Neural progenitor cell (in vitro differentiated cells): ENCODE measurements at regions not wholly inside any gene's neighbourhood (a gene's known extent, or its start where the extent isn't known, plus 50 kb on each side); places are given as distances from the start of the nearest gene placed in this dataset.

Experiments
- DNase-seq: peaks from one replicate; pipeline ENCODE4 v3.0.0-alpha.2; 2016; ENCODE audit warnings: low spot score
- H2AFZ ChIP-seq: fragments of 200-600 bp; sonication (generic); replicated peaks from 2 replicates; pipeline ENCODE4 v1.6.1; 2016; ENCODE audit warnings: antibody characterized with exemption
- H3F3A ChIP-seq: fragments of 200-600 bp; sonication (generic); 2 replicates; pipeline ENCODE4 v1.6.1; 2016; ENCODE audit warnings: antibody characterized with exemption, low read depth
- H3K27ac ChIP-seq: fragments of 200-600 bp; sonication (generic); 2 replicates; pipeline ENCODE4 v1.5.1; 2016; ENCODE audit warnings: mild to moderate bottlenecking
- H3K27me3 ChIP-seq: fragments of 200-600 bp; sonication (generic); 2 replicates; pipeline ENCODE4 v1.6.1; 2016; ENCODE audit warnings: mild to moderate bottlenecking, moderate library complexity
- H3K36me3 ChIP-seq: fragments of 200-600 bp; sonication (generic); 2 replicates; pipeline ENCODE4 v1.5.1; 2016
- H3K4me1 ChIP-seq: fragments of 200-600 bp; sonication (generic); 2 replicates; pipeline ENCODE4 v1.6.1; 2016; ENCODE audit warnings: mixed run types
- H3K4me2 ChIP-seq: fragments of 200-600 bp; sonication (generic); 2 replicates; pipeline ENCODE4 v1.6.1; 2016
- H3K4me3 ChIP-seq: fragments of 200-600 bp; sonication (generic); 2 replicates; pipeline ENCODE4 v1.5.1; 2016
- H3K79me2 ChIP-seq: fragments of 200-600 bp; sonication (generic); 2 replicates; pipeline ENCODE4 v1.6.1; 2016; ENCODE audit warnings: low read depth
- H3K9ac ChIP-seq: fragments of 200-600 bp; sonication (generic); 2 replicates; pipeline ENCODE4 v1.6.1; 2016
- H3K9me3 ChIP-seq: fragments of 200-600 bp; sonication (generic); 2 replicates; pipeline ENCODE4 v1.5.1; 2016; ENCODE audit warnings: low read depth
- H4K20me1 ChIP-seq: fragments of 200-600 bp; sonication (generic); 2 replicates; pipeline ENCODE4 v1.6.1; 2016; ENCODE audit warnings: low read depth
- H3K27ac Mint-ChIP-seq: 3 replicates; pipeline ENCODE4 v1.8.0; 2021; ENCODE audit warnings: mixed read lengths
- H3K27me3 Mint-ChIP-seq: 2 replicates; pipeline ENCODE4 v1.8.0; 2022; ENCODE audit warnings: low read depth, mild to moderate bottlenecking, inconsistent platforms, moderate library complexity, mixed read lengths; ENCODE audit not compliant: insufficient read depth
- H3K36me3 Mint-ChIP-seq: 3 replicates; pipeline ENCODE4 v1.8.0; 2021; ENCODE audit warnings: mixed read lengths
- H3K4me1 Mint-ChIP-seq: 3 replicates; pipeline ENCODE4 v1.8.0; 2021; ENCODE audit warnings: mixed read lengths
- H3K4me3 Mint-ChIP-seq: 3 replicates; pipeline ENCODE4 v1.8.0; 2021; ENCODE audit warnings: mild to moderate bottlenecking, moderate library complexity, mixed read lengths
- H3K9me3 Mint-ChIP-seq: 3 replicates; pipeline ENCODE4 v1.8.0; 2020; ENCODE audit warnings: mixed read lengths
- CTCF ChIP-seq: fragments of 200-600 bp; sonication (generic); IDR thresholded peaks from 2 replicates; pipeline ENCODE4 v1.5.1; 2017; ENCODE audit warnings: antibody characterized with exemption, mild to moderate bottlenecking
- EZH2 ChIP-seq: fragments of 200-600 bp; sonication (generic); IDR thresholded peaks from 2 replicates; pipeline ENCODE4 v1.6.1; 2017; ENCODE audit warnings: antibody characterized with exemption, mild to moderate bottlenecking, moderate library complexity
- EZH2phosphoT487 ChIP-seq: fragments of 200-600 bp; sonication (generic); IDR thresholded peaks from 2 replicates; pipeline ENCODE4 v1.6.1; 2017; ENCODE audit warnings: antibody characterized with exemption

- no peaks in the 10 kb centered on the region for H3K27me3 Mint-ChIP-seq
Observed at GRCh38 chr6:100247123-100247522, 217.6 kb downstream of the SIM1 start.

GRCh38 chr6:100246206-100246605 is 218.5 kb downstream of the SIM1 start:
- Histone ChIP-seq H3K9me3 (no peaks in the 10 kb centered on the region), H3K4me2 (no peak overlapping the region), H2AFZ (no peak overlapping the region), H3K36me3 (no peaks in the 10 kb centered on the region), H3F3A (no peaks in the 10 kb centered on the region), H3K27ac (no peak overlapping the region), H3K9ac (no peak overlapping the region), H4K20me1 (no peaks in the 10 kb centered on the region), H3K4me1 (no peaks in the 10 kb centered on the region), H3K4me3 (no peak overlapping the region), H3K27me3 (no peaks in the 10 kb centered on the region), H3K79me2 (no peaks in the 10 kb centered on the region)
- H3K4me3 Mint-ChIP-seq, result no peak overlapping the region
- no peaks in the 10 kb centered on the region for H3K4me1 Mint-ChIP-seq
- peaks cover 2% of the 10 kb centered on the region for H3K27me3 Mint-ChIP-seq
- H3K36me3 Mint-ChIP-seq, result no peaks in the 10 kb centered on the region
- TF ChIP-seq EZH2 (no peak), EZH2phosphoT487 (no peak), CTCF (no peak)
- no peaks in the 10 kb centered on the region for H3K9me3 Mint-ChIP-seq
- DNase-seq, result no peak
- no peak overlapping the region for H3K27ac Mint-ChIP-seq

More at GRCh38 chr6:100247123-100247522, 217.6 kb downstream of the SIM1 start:
- Histone ChIP-seq H3F3A (no peaks in the 10 kb centered on the region), H3K36me3 (no peaks in the 10 kb centered on the region), H3K27ac (no peak overlapping the region), H3K9ac (no peak overlapping the region), H2AFZ (no peak overlapping the region), H3K4me1 (no peaks in the 10 kb centered on the region), H3K4me2 (no peak overlapping the region), H3K27me3 (no peaks in the 10 kb centered on the region), H3K9me3 (no peaks in the 10 kb centered on the region), H3K79me2 (no peaks in the 10 kb centered on the region), H4K20me1 (no peaks in the 10 kb centered on the region), H3K4me3 (no peak overlapping the region)
- Mint-ChIP-seq H3K27ac (no peak overlapping the region), H3K4me1 (no peaks in the 10 kb centered on the region), H3K36me3 (no peaks in the 10 kb centered on the region), H3K4me3 (no peak overlapping the region), H3K9me3 (no peaks in the 10 kb centered on the region)
- DNase-seq, result no peak
- TF ChIP-seq EZH2 (no peak), EZH2phosphoT487 (no peak), CTCF (no peak)

- no peak overlapping the region for H3K4me2 ChIP-seq
Observed at GRCh38 chr6:100240798-100241197, 223.9 kb downstream of the SIM1 start.

More at GRCh38 chr6:100240798-100241197, 223.9 kb downstream of the SIM1 start:
- Histone ChIP-seq H3F3A (no peaks in the 10 kb centered on the region), H3K4me1 (peaks cover 9% of the 10 kb centered on the region), H4K20me1 (no peaks in the 10 kb centered on the region), H3K9me3 (no peaks in the 10 kb centered on the region), H3K36me3 (no peaks in the 10 kb centered on the region), H3K27ac (no peak overlapping the region), H3K27me3 (no peaks in the 10 kb centered on the region), H2AFZ (no peak overlapping the region), H3K4me3 (no peak overlapping the region), H3K79me2 (no peaks in the 10 kb centered on the region), H3K9ac (no peak overlapping the region)
- TF ChIP-seq EZH2phosphoT487, result no peak
- TF ChIP-seq CTCF, result no peak
- no peaks in the 10 kb centered on the region for H3K36me3 Mint-ChIP-seq
- peaks cover 16% of the 10 kb centered on the region for H3K4me1 Mint-ChIP-seq
- H3K4me3 Mint-ChIP-seq, result no peak overlapping the region
- H3K27ac Mint-ChIP-seq, result no peak overlapping the region
- no peak for DNase-seq
- no peaks in the 10 kb centered on the region for H3K9me3 Mint-ChIP-seq
- H3K27me3 Mint-ChIP-seq, result peaks cover 4% of the 10 kb centered on the region
